H1 (cell line): ENCODE measurements at regions not wholly inside any gene's neighbourhood (a gene's known extent, or its start where the extent isn't known, plus 50 kb on each side); places are given as distances from the start of the nearest gene placed in this dataset.

ENCODE experiments used
- CTCF ChIA-PET: fragments of 300-600 bp; sonication (Branson Sonifier 250); formaldehyde crosslinking; loops from one replicate; lab custom pipeline; 2021; ENCODE audit not compliant: partially characterized antibody; lab: Charles Lee
- POLR2A ChIA-PET: fragments of 300-600 bp; sonication (Branson Sonifier 250); formaldehyde crosslinking; loops from one replicate; lab custom pipeline; 2021; ENCODE audit warnings: inconsistent platforms; ENCODE audit not compliant: partially characterized antibody; lab: Charles Lee
- DNase-seq, 2 experiments: peaks; one replicate each; pipeline versions ENCODE4 v3.0.0 to v3.0.0-alpha.2; 2010 to 2022; ENCODE audit warnings: low spot score in 2 of 2, low read depth in 1 of 2, mixed read lengths in 1 of 2
- FAIRE-seq: peaks from 2 replicates; lab custom pipeline; 2011; peaks lifted over from hg19 to GRCh38; lab: Jason Lieb, UNC
- H2AFZ ChIP-seq: 2 replicates; pipeline ENCODE4 v1.8.1; 2012; ENCODE audit warnings: low read length, inconsistent platforms
- H2AK5ac ChIP-seq: 2 replicates; pipeline ENCODE4 v1.6.1; 2013; ENCODE audit warnings: low read depth, low read length
- H2BK120ac ChIP-seq: replicated peaks from 2 replicates; pipeline ENCODE3; 2013; ENCODE audit warnings: low read depth, low read length, inconsistent platforms
- H2BK12ac ChIP-seq: 2 replicates; pipeline ENCODE4 v1.6.1; 2013; ENCODE audit warnings: low read depth, low read length
- H2BK15ac ChIP-seq: 2 replicates; pipeline ENCODE4 v1.6.1; 2013; ENCODE audit warnings: low read length
- H2BK20ac ChIP-seq: 2 replicates; pipeline ENCODE4 v1.6.1; 2013; ENCODE audit warnings: low read length
- H2BK5ac ChIP-seq: 2 replicates; pipeline ENCODE4 v1.6.1; 2013; ENCODE audit warnings: low read depth, low read length
- H3K14ac ChIP-seq: 2 replicates; pipeline ENCODE4 v1.6.1; 2013; ENCODE audit warnings: inconsistent platforms; ENCODE audit not compliant: insufficient read length
- H3K18ac ChIP-seq: 2 replicates; pipeline ENCODE4 v1.6.1; 2013; ENCODE audit warnings: low read length; ENCODE audit errors: extremely low read depth
- H3K23ac ChIP-seq: 2 replicates; pipeline ENCODE4 v1.6.1; 2013; ENCODE audit warnings: inconsistent platforms; ENCODE audit not compliant: insufficient read length
- H3K23me2 ChIP-seq: 2 replicates; pipeline ENCODE4 v1.6.1; 2013; ENCODE audit warnings: low read depth, low read length
- H3K27ac ChIP-seq: 2 replicates; pipeline ENCODE4 v1.6.1; 2011; ENCODE audit warnings: low read depth, low read length, inconsistent platforms
- H3K27me3 ChIP-seq, 4 experiments: replicated peaks in 1 of 4; 1 replicate in 1 of 4; 2 replicates in 3 of 4; pipeline versions ENCODE4 v1.6.1 to v1.8.1; 2011 to 2013; ENCODE audit warnings: low read length in 3 of 4, mild to moderate bottlenecking in 3 of 4, inconsistent platforms in 2 of 4, mixed read lengths in 2 of 4, moderate library complexity in 1 of 4; ENCODE audit not compliant: control insufficient read depth in 3 of 4, insufficient read depth in 3 of 4; ENCODE audit errors: extremely low read depth in 1 of 4
- H3K36me3 ChIP-seq, 4 experiments: 2 replicates each; pipeline versions ENCODE4 v1.6.1 to v1.8.1; 2011 to 2013; ENCODE audit warnings: mild to moderate bottlenecking in 4 of 4, low read length in 3 of 4, moderate library complexity in 2 of 4, control low read depth in 1 of 4, inconsistent platforms in 1 of 4; ENCODE audit not compliant: insufficient read depth in 4 of 4, control insufficient read depth in 2 of 4
- H3K4ac ChIP-seq: replicated peaks from 2 replicates; pipeline ENCODE3; 2013; ENCODE audit warnings: low read length, low read depth, mixed read lengths, inconsistent platforms; ENCODE audit not compliant: insufficient read length
- H3K4me1 ChIP-seq, 4 experiments: replicated peaks in 1 of 4; 1 replicate in 1 of 4; 2 replicates in 3 of 4; pipeline versions ENCODE4 v1.6.1 to v1.8.1; 2011 to 2013; ENCODE audit warnings: low read length in 3 of 4, inconsistent platforms in 2 of 4, mixed read lengths in 1 of 4; ENCODE audit not compliant: insufficient read depth in 4 of 4, control insufficient read depth in 3 of 4
- H3K4me2 ChIP-seq, 2 experiments: 2 replicates each; pipeline versions ENCODE4 v1.6.1 to v1.8.1; 2011 to 2013; ENCODE audit warnings: low read depth in 2 of 2, low read length in 2 of 2, control low read depth in 1 of 2, inconsistent platforms in 1 of 2, mild to moderate bottlenecking in 1 of 2; ENCODE audit not compliant: insufficient read depth in 1 of 2
- H3K4me3 ChIP-seq, 4 experiments: fragments of 200-600, 300-600 bp in 1 of 4; sonication (generic), shearing (Covaris generic), sonication (Bioruptor Twin) in 1 of 4; 2 replicates each; pipeline versions ENCODE4 v1.5.1 to v1.8.1; 2011 to 2016; ENCODE audit warnings: low read length in 4 of 4, low read depth in 3 of 4, control low read depth in 2 of 4, inconsistent platforms in 2 of 4, mild to moderate bottlenecking in 2 of 4, mixed read lengths in 1 of 4, moderate library complexity in 1 of 4; ENCODE audit not compliant: insufficient read depth in 2 of 4; ENCODE audit errors: extremely low read depth in 1 of 4
- H3K56ac ChIP-seq: replicated peaks from 2 replicates; pipeline ENCODE3; 2013; ENCODE audit warnings: low read depth, mild to moderate bottlenecking, mixed read lengths, low read length, inconsistent platforms; ENCODE audit not compliant: insufficient read length
- H3K79me1 ChIP-seq: 2 replicates; pipeline ENCODE4 v1.6.1; 2013; ENCODE audit warnings: low read depth, low read length, control low read depth
- H3K79me2 ChIP-seq, 2 experiments: 2 replicates each; pipeline versions ENCODE4 v1.6.1 to v1.8.1; 2012 to 2013; ENCODE audit warnings: low read length in 2 of 2, mild to moderate bottlenecking in 2 of 2, inconsistent platforms in 1 of 2; ENCODE audit not compliant: insufficient read depth in 2 of 2, control insufficient read depth in 1 of 2
- H3K9ac ChIP-seq, 4 experiments: replicated peaks in 1 of 4; 1 replicate in 1 of 4; 2 replicates in 3 of 4; pipeline versions ENCODE4 v1.6.1 to v1.8.1; 2011 to 2013; ENCODE audit warnings: low read depth in 3 of 4, low read length in 3 of 4, control low read depth in 2 of 4, mild to moderate bottlenecking in 2 of 4, moderate library complexity in 2 of 4, inconsistent platforms in 1 of 4; ENCODE audit errors: extremely low read depth in 1 of 4
- H3K9me3 ChIP-seq, 2 experiments: 2 replicates each; pipeline versions ENCODE4 v1.6.1 to v1.8.1; 2012 to 2013; ENCODE audit warnings: mild to moderate bottlenecking in 2 of 2, moderate library complexity in 2 of 2, control low read depth in 1 of 2, inconsistent platforms in 1 of 2, low read depth in 1 of 2, low read length in 1 of 2, mixed read lengths in 1 of 2; ENCODE audit not compliant: insufficient read depth in 2 of 2
- H4K20me1 ChIP-seq, 2 experiments: replicated peaks in 1 of 2; 2 replicates each; pipeline versions ENCODE3 to v1.8.1; 2011 to 2013; ENCODE audit warnings: inconsistent platforms in 2 of 2, low read length in 2 of 2, mild to moderate bottlenecking in 1 of 2; ENCODE audit not compliant: insufficient read depth in 2 of 2, control insufficient read depth in 1 of 2
- H4K5ac ChIP-seq: 2 replicates; pipeline ENCODE4 v1.6.1; 2013; ENCODE audit warnings: low read length, low read depth, mixed read lengths, inconsistent platforms; ENCODE audit not compliant: insufficient read length
- H4K8ac ChIP-seq: 2 replicates; pipeline ENCODE4 v1.8.0; 2013; ENCODE audit warnings: mild to moderate bottlenecking, moderate library complexity, low read length, inconsistent platforms; ENCODE audit not compliant: insufficient read depth; ENCODE audit errors: extremely low read depth
- H4K91ac ChIP-seq: replicated peaks from 2 replicates; pipeline ENCODE3; 2013; ENCODE audit warnings: low read length, mixed read lengths, inconsistent platforms; ENCODE audit not compliant: insufficient read length
- EP300 ChIP-seq, 2 experiments: IDR thresholded peaks; 1 replicate in 1 of 2; 2 replicates in 1 of 2; pipeline ENCODE4 v1.6.1; 2011 to 2012; ENCODE audit warnings: low read depth in 2 of 2, low read length in 2 of 2, mild to moderate bottlenecking in 2 of 2, borderline replicate concordance in 1 of 2, inconsistent platforms in 1 of 2, moderate library complexity in 1 of 2
- PHF8 ChIP-seq: fragments of 200-600 bp; sonication (generic); conservative IDR thresholded peaks from 2 replicates; pipeline ENCODE4 v1.7.1; 2012; ENCODE audit warnings: low read depth, mild to moderate bottlenecking, inconsistent platforms, low read length, moderate library complexity
- WGBS, 2 experiments: shearing (Covaris generic) in 1 of 2; methylation state at CpG; one replicate each; pipeline versions ENCODE4 v1.1.6 to v1.1.7; 2013 to 2015; ENCODE audit warnings: low lambda C conversion rate in 2 of 2, mixed read lengths in 2 of 2, inconsistent platforms in 1 of 2, low coverage in 1 of 2, missing lambda C conversion rate in 1 of 2; ENCODE audit not compliant: insufficient replicate concordance in 2 of 2, insufficient coverage in 1 of 2, insufficient read length in 1 of 2; ENCODE audit errors: extremely low coverage in 1 of 2, missing lambda C conversion rate in 1 of 2; 5-methylcytosine and 5-hydroxymethylcytosine counted together

- no peak overlapping the region for H3K4ac ChIP-seq
- H3K27me3 ChIP-seq: no peaks in the 10 kb centered on the region
- no peak overlapping the region for H2AK5ac ChIP-seq
- ChIA-PET CTCF (interaction anchor here (0.6 kb wide), 1 partner anchor 120 kb away, joined by 3 read pairs; no protein-coding TSS in a partner anchor), POLR2A (no interaction called here)
- no peak overlapping the region for H4K5ac ChIP-seq
- no peak overlapping the region for H3K27ac ChIP-seq
- no peaks in the 10 kb centered on the region for H3K79me2 ChIP-seq
- H3K18ac ChIP-seq: no peak overlapping the region
- H3K4me3 ChIP-seq: no peak overlapping the region
- no peak overlapping the region for H4K8ac ChIP-seq
- H2AFZ ChIP-seq: no peak overlapping the region
- H3K56ac ChIP-seq: no peak overlapping the region
- no peak overlapping the region for H2BK12ac ChIP-seq
- H3K9me3 ChIP-seq: no peaks in the 10 kb centered on the region
- no peaks in the 10 kb centered on the region for H3K23me2 ChIP-seq
- H3K14ac ChIP-seq: no peak overlapping the region
- no peak overlapping the region for H4K91ac ChIP-seq
- 88% methylated on average over 1 of the region's 1 CpG; no CpG with 5 or more reads in 1 of the 2 experiments for WGBS, 2 experiments
- no peak overlapping the region for H3K23ac ChIP-seq
- no peak overlapping the region for H2BK5ac ChIP-seq
- no peak overlapping the region for H2BK15ac ChIP-seq
- H3K4me2 ChIP-seq: no peak overlapping the region
- H2BK120ac ChIP-seq: no peak overlapping the region
- no peaks in the 10 kb centered on the region for H3K36me3 ChIP-seq
- peaks cover 0 to 2% (median 0%) of the 10 kb centered on the region in 4 experiments; a peak in 2 of 7 replicates for H3K4me1 ChIP-seq
- no peak for DNase-seq
- no peaks in the 10 kb centered on the region for H3K79me1 ChIP-seq
- H3K9ac ChIP-seq: no peak overlapping the region
- no peak overlapping the region for H2BK20ac ChIP-seq
- TF ChIP-seq PHF8 (no peak), EP300 (IDR thresholded peaks at IDR 0.05; ENCODE audit: borderline replicate concordance in 1 of 2, low read depth in 2 of 2, low read length in 2 of 2) (no peak)
- no peak for FAIRE-seq
- H4K20me1 ChIP-seq: no peaks in the 10 kb centered on the region
Observed at GRCh38 chr5:56683281-56683680, 132.1 kb upstream of the MAP3K1 start.
